ENCODE measurements at regions not wholly inside any gene's neighbourhood (a gene's known extent, or its start where the extent isn't known, plus 50 kb on each side); places are given as distances from the start of the nearest gene placed in this dataset.
"Not testable (repeated sequence)": the region's sequence is repeated elsewhere in the genome, so short reads cannot be mapped to it uniquely, and the experiment has no call there.

- Histone ChIP-seq H3K4me3 (ENCODE audit: low read length) (no peak overlapping the region), H3K4me1 (ENCODE audit: control insufficient read depth, insufficient read depth, low read length) (no peaks in the 10 kb centered on the region), H3K27ac (ENCODE audit: low read length) (no peak overlapping the region), H3K27me3 (ENCODE audit: control insufficient read depth, insufficient read depth, low read length) (no peaks in the 10 kb centered on the region), H3K36me3 (ENCODE audit: control insufficient read depth, insufficient read depth, low read length) (no peaks in the 10 kb centered on the region), H3K9me3 (ENCODE audit: control insufficient read depth, low read depth, low read length) (peaks cover 6% of the 10 kb centered on the region)
- WGBS (ENCODE audit: insufficient coverage, low lambda C conversion rate) = no CpG with 5 or more reads among the region's 3 CpGs
- no peak for DNase-seq
Measured at GRCh38 chr12:46603776-46604456, 221.9 kb downstream of the SLC38A4 start.

- H3K27me3 ChIP-seq (ENCODE audit: control insufficient read depth, insufficient read depth, low read length) = no peaks in the 10 kb centered on the region
- no peak for DNase-seq
- H3K4me3 ChIP-seq (ENCODE audit: low read length) = no peak overlapping the region
- no peak overlapping the region for H3K27ac ChIP-seq (ENCODE audit: low read length)
- no peaks in the 10 kb centered on the region for H3K4me1 ChIP-seq (ENCODE audit: control insufficient read depth, insufficient read depth, low read length)
- 85% methylated on average over 1 of the region's 1 CpG for WGBS (ENCODE audit: insufficient coverage, low lambda C conversion rate)
- H3K9me3 ChIP-seq (ENCODE audit: control insufficient read depth, low read depth, low read length) = peaks cover 6% of the 10 kb centered on the region
- H3K36me3 ChIP-seq (ENCODE audit: control insufficient read depth, insufficient read depth, low read length) = no peaks in the 10 kb centered on the region
Measured at GRCh38 chr12:46602474-46602873, 223.3 kb downstream of the SLC38A4 start.

- no peaks in the 10 kb centered on the region for H3K36me3 ChIP-seq (ENCODE audit: control insufficient read depth, insufficient read depth, low read length)
Measured at GRCh38 chr12:46590991-46591703, 218.6 kb upstream of the SLC38A2 start.

DNA sequence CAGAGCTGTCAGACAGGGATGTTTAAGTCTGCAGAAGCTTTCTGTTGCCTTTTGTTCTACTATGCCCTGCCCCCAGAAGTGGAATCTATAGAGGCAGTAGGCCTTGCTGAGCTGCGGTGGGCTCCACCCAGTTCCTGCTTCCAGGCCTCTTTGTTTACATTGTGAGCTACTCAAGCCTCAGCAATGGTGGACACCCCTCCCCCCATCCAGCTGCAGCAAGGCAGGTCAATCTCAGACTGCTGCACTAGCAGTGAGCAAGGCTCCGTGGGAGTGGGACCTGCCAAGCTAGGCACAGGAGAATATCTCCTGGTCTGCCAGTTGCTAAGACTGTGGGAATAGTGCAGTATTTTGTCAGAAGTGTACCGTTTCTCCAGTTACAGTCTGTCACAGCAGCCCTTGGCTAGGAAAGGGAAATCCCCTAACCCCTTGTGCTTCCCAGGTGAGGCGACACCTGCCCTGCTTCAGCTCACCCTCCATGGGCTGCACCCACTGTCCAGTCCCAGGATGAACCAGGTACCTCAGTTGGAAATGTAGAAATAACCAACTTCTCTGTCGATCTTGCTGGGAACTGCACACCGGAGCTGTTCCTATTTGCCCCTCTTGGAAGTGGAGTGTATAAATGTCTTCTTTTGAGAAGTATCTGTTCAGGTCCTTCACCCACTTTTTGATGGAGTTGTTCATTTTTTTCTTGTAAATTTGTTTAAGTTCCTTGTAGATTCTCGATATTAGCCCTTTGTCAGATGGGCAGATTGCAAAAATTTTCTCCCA lies 213.5 kb upstream of the SLC38A2 start:
- no peaks in the 10 kb centered on the region for H3K36me3 ChIP-seq (ENCODE audit: control insufficient read depth, insufficient read depth, low read length)
- 100% methylated on average over 1 of the region's 7 CpGs for WGBS (ENCODE audit: insufficient coverage, low lambda C conversion rate)
- no peak overlapping the region for H3K4me3 ChIP-seq (ENCODE audit: low read length)
- H3K9me3 ChIP-seq (ENCODE audit: control insufficient read depth, low read depth, low read length) = no peaks in the 10 kb centered on the region
- peak; percentile 16 to 52 for DNase-seq
- no peaks in the 10 kb centered on the region for H3K27me3 ChIP-seq (ENCODE audit: control insufficient read depth, insufficient read depth, low read length)
- no peaks in the 10 kb centered on the region for H3K4me1 ChIP-seq (ENCODE audit: control insufficient read depth, insufficient read depth, low read length)
- no peak overlapping the region for H3K27ac ChIP-seq (ENCODE audit: low read length)

More at GRCh38 chr12:46590991-46591703, 218.6 kb upstream of the SLC38A2 start:
- no peaks in the 10 kb centered on the region for H3K4me1 ChIP-seq (ENCODE audit: control insufficient read depth, insufficient read depth, low read length)
- WGBS (ENCODE audit: insufficient coverage, low lambda C conversion rate) = no CpG with 5 or more reads among the region's 5 CpGs
- no peak overlapping the region for H3K4me3 ChIP-seq (ENCODE audit: low read length)
- H3K27ac ChIP-seq (ENCODE audit: low read length) = no peak overlapping the region
- H3K9me3 ChIP-seq (ENCODE audit: control insufficient read depth, low read depth, low read length) = no peaks in the 10 kb centered on the region
- H3K27me3 ChIP-seq (ENCODE audit: control insufficient read depth, insufficient read depth, low read length) = no peaks in the 10 kb centered on the region
- DNase-seq = no peak

- not testable (repeated sequence) for H3K9me3 ChIP-seq (ENCODE audit: control insufficient read depth, low read depth, low read length); H3K4me1 ChIP-seq (ENCODE audit: control insufficient read depth, insufficient read depth, low read length); H3K36me3 ChIP-seq (ENCODE audit: control insufficient read depth, insufficient read depth, low read length); H3K27ac ChIP-seq (ENCODE audit: low read length); H3K4me3 ChIP-seq (ENCODE audit: low read length); H3K27me3 ChIP-seq (ENCODE audit: control insufficient read depth, insufficient read depth, low read length); DNase-seq
- WGBS (ENCODE audit: insufficient coverage, low lambda C conversion rate) = 100% methylated on average over 3 of the region's 4 CpGs
Measured at GRCh38 chr12:46584098-46584497, 211.5 kb upstream of the SLC38A2 start.

- no CpG with 5 or more reads among the region's 2 CpGs for WGBS (ENCODE audit: insufficient coverage, low lambda C conversion rate)
- not testable (repeated sequence) for H3K4me3 ChIP-seq (ENCODE audit: low read length); H3K27ac ChIP-seq (ENCODE audit: low read length); H3K27me3 ChIP-seq (ENCODE audit: control insufficient read depth, insufficient read depth, low read length); DNase-seq; H3K36me3 ChIP-seq (ENCODE audit: control insufficient read depth, insufficient read depth, low read length); H3K9me3 ChIP-seq (ENCODE audit: control insufficient read depth, low read depth, low read length); H3K4me1 ChIP-seq (ENCODE audit: control insufficient read depth, insufficient read depth, low read length)
Measured at GRCh38 chr12:46581990-46582389, 209.4 kb upstream of the SLC38A2 start.

- no peaks in the 10 kb centered on the region for H3K27me3 ChIP-seq (ENCODE audit: control insufficient read depth, insufficient read depth, low read length)
- no peaks in the 10 kb centered on the region for H3K4me1 ChIP-seq (ENCODE audit: control insufficient read depth, insufficient read depth, low read length)
- no peak for DNase-seq
- H3K4me3 ChIP-seq (ENCODE audit: low read length) = no peak overlapping the region
- no peak overlapping the region for H3K27ac ChIP-seq (ENCODE audit: low read length)
- no peaks in the 10 kb centered on the region for H3K36me3 ChIP-seq (ENCODE audit: control insufficient read depth, insufficient read depth, low read length)
- WGBS (ENCODE audit: insufficient coverage, low lambda C conversion rate) = 100% methylated on average over 1 of the region's 1 CpG
- no peaks in the 10 kb centered on the region for H3K9me3 ChIP-seq (ENCODE audit: control insufficient read depth, low read depth, low read length)
Measured at GRCh38 chr12:46580445-46580844, 207.9 kb upstream of the SLC38A2 start.

- no peaks in the 10 kb centered on the region for H3K4me1 ChIP-seq (ENCODE audit: control insufficient read depth, insufficient read depth, low read length)
- H3K36me3 ChIP-seq (ENCODE audit: control insufficient read depth, insufficient read depth, low read length) = no peaks in the 10 kb centered on the region
- H3K4me3 ChIP-seq (ENCODE audit: low read length) = no peak overlapping the region
- no peak overlapping the region for H3K27ac ChIP-seq (ENCODE audit: low read length)
- no peaks in the 10 kb centered on the region for H3K27me3 ChIP-seq (ENCODE audit: control insufficient read depth, insufficient read depth, low read length)
- DNase-seq = no peak
- no peaks in the 10 kb centered on the region for H3K9me3 ChIP-seq (ENCODE audit: control insufficient read depth, low read depth, low read length)
Measured at GRCh38 chr12:46579474-46579873, 206.9 kb upstream of the SLC38A2 start.

- no CpG with 5 or more reads among the region's 4 CpGs for WGBS (ENCODE audit: insufficient coverage, low lambda C conversion rate)
- no peaks in the 10 kb centered on the region for H3K4me1 ChIP-seq (ENCODE audit: control insufficient read depth, insufficient read depth, low read length)
- H3K9me3 ChIP-seq (ENCODE audit: control insufficient read depth, low read depth, low read length) = no peaks in the 10 kb centered on the region
- H3K27me3 ChIP-seq (ENCODE audit: control insufficient read depth, insufficient read depth, low read length) = no peaks in the 10 kb centered on the region
- no peak for DNase-seq
- no peaks in the 10 kb centered on the region for H3K36me3 ChIP-seq (ENCODE audit: control insufficient read depth, insufficient read depth, low read length)
- no peak overlapping the region for H3K27ac ChIP-seq (ENCODE audit: low read length)
- H3K4me3 ChIP-seq (ENCODE audit: low read length) = no peak overlapping the region
Measured at GRCh38 chr12:46578190-46578982, 205.8 kb upstream of the SLC38A2 start.

Data from large intestine (tissue), 3 donors.